Neutrophil (primary cell): ENCODE measurements at regions not wholly inside any gene's neighbourhood (a gene's known extent, or its start where the extent isn't known, plus 50 kb on each side); places are given as distances from the start of the nearest gene placed in this dataset.

ENCODE experiments used
- H3K27ac ChIP-seq: fragments of 200-600 bp; sonication (generic); 2 replicates; pipeline ENCODE4 v1.5.1; 2016; ENCODE audit warnings: mild to moderate bottlenecking, moderate library complexity
- H3K27me3 ChIP-seq: fragments of 200-600 bp; sonication (generic); 2 replicates; pipeline ENCODE4 v1.6.0; 2016; ENCODE audit warnings: mild to moderate bottlenecking
- H3K36me3 ChIP-seq: fragments of 200-600 bp; sonication (generic); 2 replicates; pipeline ENCODE4 v1.5.1; 2017
- H3K4me1 ChIP-seq, 2 experiments: fragments of 200-600 bp in 1 of 2; sonication (generic) in 1 of 2; 1 replicate in 1 of 2; 2 replicates in 1 of 2; pipeline versions ENCODE4 v1.5.1 to v1.6.1; 2013 to 2016; ENCODE audit warnings: low read depth in 1 of 2, low read length in 1 of 2, mild to moderate bottlenecking in 1 of 2, moderate library complexity in 1 of 2; ENCODE audit not compliant: control insufficient read depth in 1 of 2, insufficient read depth in 1 of 2
- H3K4me3 ChIP-seq, 2 experiments: fragments of 200-600 bp in 1 of 2; sonication (generic) in 1 of 2; 1 replicate in 1 of 2; 2 replicates in 1 of 2; pipeline ENCODE4 v1.5.1; 2013 to 2016; ENCODE audit warnings: low read depth in 1 of 2, low read length in 1 of 2, mild to moderate bottlenecking in 1 of 2, moderate library complexity in 1 of 2
- H3K9me3 ChIP-seq: fragments of 200-600 bp; sonication (generic); 2 replicates; pipeline ENCODE4 v1.5.1; 2016
- TF ChIP-seq, protein P1 (sequence below): fragments of 200-600 bp; sonication (generic); IDR thresholded peaks from 2 replicates; pipeline ENCODE4 v1.5.1; 2016; ENCODE audit warnings: antibody characterized with exemption

DNA sequence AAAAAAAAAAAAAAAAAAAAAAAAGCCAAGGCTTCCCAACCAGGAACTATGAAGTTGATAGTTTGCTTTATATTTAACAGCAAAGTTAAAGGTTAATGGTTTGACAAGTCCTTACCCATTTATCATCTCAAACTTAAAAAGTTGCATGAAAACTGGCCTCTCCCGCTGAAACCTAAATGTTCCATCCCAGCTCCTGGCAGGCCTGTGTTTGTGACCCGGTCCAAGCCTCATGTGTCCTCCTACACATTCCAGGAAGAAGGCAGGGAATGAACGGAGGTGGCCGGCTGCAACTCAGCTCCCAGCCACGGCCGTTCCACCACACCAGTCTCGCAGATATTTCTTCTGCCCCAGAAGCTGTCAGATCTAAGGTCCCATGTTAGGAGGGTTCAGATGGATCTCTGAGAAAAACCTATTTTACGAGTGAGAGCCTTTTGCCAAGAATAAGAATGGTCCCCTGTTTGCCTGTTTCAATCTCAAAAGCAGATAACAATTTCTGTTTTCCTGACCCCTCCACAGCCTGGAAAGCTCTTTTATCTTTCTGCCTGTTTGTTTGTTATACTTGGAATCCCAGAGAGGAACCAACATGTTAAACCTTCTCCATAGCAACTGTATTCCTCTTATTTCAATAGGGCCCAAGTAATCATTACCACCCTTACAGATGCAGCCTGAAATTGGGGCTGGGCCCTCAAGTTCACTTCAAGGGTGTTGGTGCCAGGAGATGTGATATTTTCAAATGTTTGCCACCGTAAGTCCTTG, 56.5 kb downstream of the KCTD12 start:
- TF ChIP-seq, protein P1, sequence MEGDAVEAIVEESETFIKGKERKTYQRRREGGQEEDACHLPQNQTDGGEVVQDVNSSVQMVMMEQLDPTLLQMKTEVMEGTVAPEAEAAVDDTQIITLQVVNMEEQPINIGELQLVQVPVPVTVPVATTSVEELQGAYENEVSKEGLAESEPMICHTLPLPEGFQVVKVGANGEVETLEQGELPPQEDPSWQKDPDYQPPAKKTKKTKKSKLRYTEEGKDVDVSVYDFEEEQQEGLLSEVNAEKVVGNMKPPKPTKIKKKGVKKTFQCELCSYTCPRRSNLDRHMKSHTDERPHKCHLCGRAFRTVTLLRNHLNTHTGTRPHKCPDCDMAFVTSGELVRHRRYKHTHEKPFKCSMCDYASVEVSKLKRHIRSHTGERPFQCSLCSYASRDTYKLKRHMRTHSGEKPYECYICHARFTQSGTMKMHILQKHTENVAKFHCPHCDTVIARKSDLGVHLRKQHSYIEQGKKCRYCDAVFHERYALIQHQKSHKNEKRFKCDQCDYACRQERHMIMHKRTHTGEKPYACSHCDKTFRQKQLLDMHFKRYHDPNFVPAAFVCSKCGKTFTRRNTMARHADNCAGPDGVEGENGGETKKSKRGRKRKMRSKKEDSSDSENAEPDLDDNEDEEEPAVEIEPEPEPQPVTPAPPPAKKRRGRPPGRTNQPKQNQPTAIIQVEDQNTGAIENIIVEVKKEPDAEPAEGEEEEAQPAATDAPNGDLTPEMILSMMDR = no peak
- no peaks in the 10 kb centered on the region for H3K36me3 ChIP-seq
- no peaks in the 10 kb centered on the region for H3K9me3 ChIP-seq
- H3K4me3 ChIP-seq = no peak overlapping the region
- no peaks in the 10 kb centered on the region for H3K4me1 ChIP-seq
- H3K27me3 ChIP-seq = no peaks in the 10 kb centered on the region
- H3K27ac ChIP-seq = no peak overlapping the region

DNA sequence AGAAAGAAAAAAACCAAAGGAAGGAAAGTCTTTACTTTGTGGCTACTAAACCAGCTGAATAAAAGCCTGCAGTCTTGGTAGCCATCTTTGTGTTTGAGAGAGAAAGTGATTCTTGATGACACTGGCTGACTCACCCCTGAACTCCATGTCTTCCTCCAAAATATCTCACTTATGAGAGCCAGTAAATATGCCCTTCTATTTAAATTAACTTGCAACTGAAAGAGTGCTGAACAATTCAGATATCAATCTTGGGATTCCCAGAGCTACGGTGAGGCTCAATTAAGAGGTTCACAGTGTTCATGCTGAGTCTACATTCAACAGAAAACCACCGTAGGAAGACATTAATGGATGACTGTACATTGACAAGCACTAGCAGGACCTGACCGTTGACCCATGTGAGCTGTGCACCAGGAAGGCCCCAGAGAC, 57.9 kb downstream of the KCTD12 start:
- Histone ChIP-seq H3K36me3 (no peaks in the 10 kb centered on the region), H3K9me3 (no peaks in the 10 kb centered on the region), H3K4me1 (peaks cover 0 to 6% of the 10 kb centered on the region in 2 experiments), H3K27ac (no peak overlapping the region), H3K27me3 (no peaks in the 10 kb centered on the region), H3K4me3 (no peak overlapping the region)
- TF ChIP-seq, protein P1 = no peak

DNA sequence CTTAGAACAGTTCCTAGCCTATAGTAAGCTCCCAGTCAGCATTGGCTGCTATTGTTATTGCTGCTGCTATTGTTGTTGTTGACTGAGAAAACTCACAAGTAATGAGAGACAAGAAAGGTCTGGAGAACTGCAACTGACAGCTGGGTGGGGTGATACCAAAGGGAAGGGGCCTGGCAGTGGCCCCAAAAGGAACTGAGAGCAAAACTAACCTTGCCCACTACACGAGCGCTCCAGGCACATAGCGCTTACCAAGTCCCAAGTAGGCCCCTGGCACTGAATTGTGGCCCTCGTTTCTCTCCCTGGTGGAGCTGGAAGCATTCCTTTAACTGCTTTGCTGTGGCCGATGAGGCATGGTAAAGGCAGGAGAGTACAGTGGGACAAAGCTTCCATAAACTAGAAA, 59.7 kb downstream of the KCTD12 start:
- Histone ChIP-seq H3K27ac (no peak overlapping the region), H3K9me3 (no peaks in the 10 kb centered on the region), H3K4me3 (no peak overlapping the region), H3K36me3 (no peaks in the 10 kb centered on the region), H3K4me1 (peaks cover 0 to 6% of the 10 kb centered on the region in 2 experiments), H3K27me3 (no peaks in the 10 kb centered on the region)
- TF ChIP-seq, protein P1 = no peak

DNA sequence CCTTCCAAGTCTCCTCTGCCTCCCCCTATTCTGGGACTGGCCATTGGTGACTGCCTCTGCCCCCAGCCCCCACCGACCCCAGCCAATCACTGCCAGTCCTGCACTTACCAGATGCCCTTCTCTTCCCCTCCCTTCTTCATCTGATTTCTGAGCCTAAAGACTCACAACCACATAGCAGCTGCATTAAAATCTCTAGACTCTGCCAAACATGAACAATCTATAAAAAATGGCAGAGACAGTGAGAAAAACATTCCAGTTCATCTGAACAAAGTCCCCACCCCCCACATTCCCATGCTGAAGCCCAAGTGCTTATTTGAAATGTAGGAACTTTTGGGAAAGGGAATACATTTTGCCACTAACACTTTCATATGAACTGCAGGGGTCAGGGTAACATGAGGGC, 60.8 kb downstream of the KCTD12 start:
- Histone ChIP-seq H3K4me3 (no peak overlapping the region), H3K9me3 (no peaks in the 10 kb centered on the region), H3K27me3 (no peaks in the 10 kb centered on the region), H3K27ac (no peak overlapping the region), H3K36me3 (no peaks in the 10 kb centered on the region), H3K4me1 (peaks cover 0 to 9% of the 10 kb centered on the region in 2 experiments)
- TF ChIP-seq, protein P1 = no peak

DNA sequence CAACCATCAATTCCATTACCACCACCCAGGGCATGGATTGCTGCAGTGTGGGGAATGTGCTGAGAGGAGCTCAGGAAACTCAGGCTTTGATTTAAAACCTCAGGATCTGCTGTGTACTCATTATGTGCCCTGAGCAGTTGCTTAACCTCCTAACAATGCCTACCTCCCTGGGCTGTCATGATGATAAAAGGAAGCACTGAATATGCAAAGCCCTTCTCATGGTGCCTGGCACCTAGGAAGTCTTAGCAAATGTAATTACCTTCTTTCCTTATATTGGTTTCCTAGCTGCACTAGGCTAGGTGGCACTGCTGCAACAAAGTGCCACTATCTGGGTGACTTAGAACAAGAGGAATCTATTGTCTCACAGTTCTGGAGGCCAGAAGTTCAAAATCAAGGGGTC, 62.2 kb downstream of the KCTD12 start:
- no peak overlapping the region for H3K4me3 ChIP-seq
- H3K9me3 ChIP-seq = no peaks in the 10 kb centered on the region
- no peaks in the 10 kb centered on the region for H3K36me3 ChIP-seq
- no peaks in the 10 kb centered on the region for H3K27me3 ChIP-seq
- no peak overlapping the region for H3K27ac ChIP-seq
- TF ChIP-seq, protein P1 = no peak
- peaks cover 0 to 9% of the 10 kb centered on the region in 2 experiments for H3K4me1 ChIP-seq
